ENCODE measurements at regions not wholly inside any gene's neighbourhood (a gene's known extent, or its start where the extent isn't known, plus 50 kb on each side); places are given as distances from the start of the nearest gene placed in this dataset.

DNA sequence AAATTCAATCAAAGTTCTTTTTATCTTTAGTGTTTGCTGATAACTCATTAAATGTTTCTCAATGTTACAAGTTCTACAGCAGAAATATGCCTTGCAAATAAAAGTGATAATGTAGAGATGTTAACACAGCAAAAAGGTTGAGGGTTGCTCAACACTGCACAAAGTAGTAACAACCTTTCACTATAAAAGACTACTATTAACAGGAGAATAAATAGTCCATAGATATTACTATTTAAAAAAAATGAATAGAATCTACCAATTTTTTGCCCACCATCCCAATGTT lies 378.1 kb downstream of the RBM43 start:
- TF ChIP-seq, protein P1, sequence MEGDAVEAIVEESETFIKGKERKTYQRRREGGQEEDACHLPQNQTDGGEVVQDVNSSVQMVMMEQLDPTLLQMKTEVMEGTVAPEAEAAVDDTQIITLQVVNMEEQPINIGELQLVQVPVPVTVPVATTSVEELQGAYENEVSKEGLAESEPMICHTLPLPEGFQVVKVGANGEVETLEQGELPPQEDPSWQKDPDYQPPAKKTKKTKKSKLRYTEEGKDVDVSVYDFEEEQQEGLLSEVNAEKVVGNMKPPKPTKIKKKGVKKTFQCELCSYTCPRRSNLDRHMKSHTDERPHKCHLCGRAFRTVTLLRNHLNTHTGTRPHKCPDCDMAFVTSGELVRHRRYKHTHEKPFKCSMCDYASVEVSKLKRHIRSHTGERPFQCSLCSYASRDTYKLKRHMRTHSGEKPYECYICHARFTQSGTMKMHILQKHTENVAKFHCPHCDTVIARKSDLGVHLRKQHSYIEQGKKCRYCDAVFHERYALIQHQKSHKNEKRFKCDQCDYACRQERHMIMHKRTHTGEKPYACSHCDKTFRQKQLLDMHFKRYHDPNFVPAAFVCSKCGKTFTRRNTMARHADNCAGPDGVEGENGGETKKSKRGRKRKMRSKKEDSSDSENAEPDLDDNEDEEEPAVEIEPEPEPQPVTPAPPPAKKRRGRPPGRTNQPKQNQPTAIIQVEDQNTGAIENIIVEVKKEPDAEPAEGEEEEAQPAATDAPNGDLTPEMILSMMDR (IDR thresholded peaks at IDR 0.05; ENCODE audit: extremely low read depth in 1 of 2, insufficient read depth in 1 of 2, low read depth in 1 of 2, low read length in 2 of 2), result no peak
- no peak for TF ChIP-seq POLR2A (IDR thresholded peaks at IDR 0.05; ENCODE audit: low read depth, low read length)
- no peak for TF ChIP-seq EZH2 (IDR thresholded peaks at IDR 0.05; ENCODE audit: borderline replicate concordance, low read depth, low read length, severe bottlenecking)
- TF ChIP-seq POLR2AphosphoS5 (IDR thresholded peaks at IDR 0.05; ENCODE audit: insufficient read depth, low read depth, low read length), result no peak
- TF ChIP-seq MYC (IDR thresholded peaks at IDR 0.05; ENCODE audit: low read depth, low read length), result no peak
- no peak for TF ChIP-seq JUN (IDR thresholded peaks at IDR 0.05; ENCODE audit: borderline replicate concordance, insufficient read depth, insufficient read length, low read depth)
- TF ChIP-seq GATA2 (IDR thresholded peaks at IDR 0.05; ENCODE audit: insufficient read depth, insufficient read length, low read depth, low read length), result no peak
- TF ChIP-seq FOS (IDR thresholded peaks at IDR 0.05; ENCODE audit: borderline replicate concordance, insufficient read depth, low read length), result no peak
- TF ChIP-seq, protein P2, sequence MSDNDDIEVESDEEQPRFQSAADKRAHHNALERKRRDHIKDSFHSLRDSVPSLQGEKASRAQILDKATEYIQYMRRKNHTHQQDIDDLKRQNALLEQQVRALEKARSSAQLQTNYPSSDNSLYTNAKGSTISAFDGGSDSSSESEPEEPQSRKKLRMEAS (IDR thresholded peaks at IDR 0.05; ENCODE audit: insufficient read depth, insufficient read length), result no peak

Data from endothelial cell of umbilical vein (primary cell).